NB4 (cell line): ENCODE measurements at regions not wholly inside any gene's neighbourhood (a gene's known extent, or its start where the extent isn't known, plus 50 kb on each side); places are given as distances from the start of the nearest gene placed in this dataset.

ENCODE experiments used
- MYC ChIP-seq: IDR thresholded peaks from 2 replicates; pipeline ENCODE4 v1.6.1; 2011; ENCODE audit warnings: low read depth, low read length
- TF ChIP-seq, protein P1 (sequence below): IDR thresholded peaks from one replicate; pipeline ENCODE4 v1.5.1; 2012; ENCODE audit warnings: low read depth, low read length

DNA sequence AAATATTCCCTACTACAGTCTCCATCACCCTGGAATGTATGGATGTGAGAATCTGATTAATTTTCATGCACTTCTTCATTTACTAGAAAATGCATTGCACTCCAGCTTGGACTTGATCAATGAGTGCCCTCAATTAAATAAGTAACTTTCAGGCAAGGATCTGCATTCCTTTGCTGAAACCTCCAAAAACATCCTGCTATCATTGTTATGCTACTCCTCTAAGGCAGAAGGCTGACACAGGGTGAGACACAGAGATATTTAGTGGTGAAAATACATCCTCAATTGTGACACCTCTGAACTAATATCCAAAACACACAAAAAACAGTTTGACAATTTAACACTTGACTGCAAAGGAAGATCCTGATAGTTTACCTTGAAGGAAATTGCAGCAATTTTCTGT lies 57.9 kb upstream of the CDH12 start:
- TF ChIP-seq, protein P1, sequence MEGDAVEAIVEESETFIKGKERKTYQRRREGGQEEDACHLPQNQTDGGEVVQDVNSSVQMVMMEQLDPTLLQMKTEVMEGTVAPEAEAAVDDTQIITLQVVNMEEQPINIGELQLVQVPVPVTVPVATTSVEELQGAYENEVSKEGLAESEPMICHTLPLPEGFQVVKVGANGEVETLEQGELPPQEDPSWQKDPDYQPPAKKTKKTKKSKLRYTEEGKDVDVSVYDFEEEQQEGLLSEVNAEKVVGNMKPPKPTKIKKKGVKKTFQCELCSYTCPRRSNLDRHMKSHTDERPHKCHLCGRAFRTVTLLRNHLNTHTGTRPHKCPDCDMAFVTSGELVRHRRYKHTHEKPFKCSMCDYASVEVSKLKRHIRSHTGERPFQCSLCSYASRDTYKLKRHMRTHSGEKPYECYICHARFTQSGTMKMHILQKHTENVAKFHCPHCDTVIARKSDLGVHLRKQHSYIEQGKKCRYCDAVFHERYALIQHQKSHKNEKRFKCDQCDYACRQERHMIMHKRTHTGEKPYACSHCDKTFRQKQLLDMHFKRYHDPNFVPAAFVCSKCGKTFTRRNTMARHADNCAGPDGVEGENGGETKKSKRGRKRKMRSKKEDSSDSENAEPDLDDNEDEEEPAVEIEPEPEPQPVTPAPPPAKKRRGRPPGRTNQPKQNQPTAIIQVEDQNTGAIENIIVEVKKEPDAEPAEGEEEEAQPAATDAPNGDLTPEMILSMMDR, result no peak
- no peak for TF ChIP-seq MYC
